ENCODE measurements at regions not wholly inside any gene's neighbourhood (a gene's known extent, or its start where the extent isn't known, plus 50 kb on each side); places are given as distances from the start of the nearest gene placed in this dataset.

GRCh38 chr10:33676606-33677339 is 342.3 kb upstream of the NRP1 start:
- no peak for TF ChIP-seq CTCF (IDR thresholded peaks at IDR 0.05)
- Histone ChIP-seq H3K4me3 (no peak overlapping the region), H3K36me3 (no peaks in the 10 kb centered on the region), H3K4me1 (peaks cover 0 to 8% (median 0%) of the 10 kb centered on the region in 3 donors), H3K27me3 (no peaks in the 10 kb centered on the region), H3K27ac (peak overlapping the region in 1 of 4 donors; percentile 44), H3K9me3 (no peaks in the 10 kb centered on the region)
- DNase-seq = no peak
- 57 to 83% methylated on average over 9 of the region's 9 CpGs for WGBS, 2 donors
- intact Hi-C loops (cut with DNase I) = no loop called here

- H3K27ac ChIP-seq = peak overlapping the region in 2 of 4 donors; percentile 44 to 48
- intact Hi-C loops (cut with DNase I) = no loop called here
- no peaks in the 10 kb centered on the region for H3K27me3 ChIP-seq
- peak overlapping the region in 1 of 4 donors; percentile 40 for H3K4me3 ChIP-seq
- no peaks in the 10 kb centered on the region for H3K36me3 ChIP-seq
- no peaks in the 10 kb centered on the region for H3K9me3 ChIP-seq
- peaks cover 0 to 8% (median 0%) of the 10 kb centered on the region in 3 donors for H3K4me1 ChIP-seq
- DNase-seq = no peak
- 28 to 39% methylated on average over 10 of the region's 10 CpGs for WGBS, 2 donors
- TF ChIP-seq POLR2A (IDR thresholded peaks at IDR 0.05) = no peak
- no peak for TF ChIP-seq CTCF (IDR thresholded peaks at IDR 0.05)
These were observed 340.6 kb upstream of the NRP1 start for GRCh38 chr10:33674986-33675599.

DNA sequence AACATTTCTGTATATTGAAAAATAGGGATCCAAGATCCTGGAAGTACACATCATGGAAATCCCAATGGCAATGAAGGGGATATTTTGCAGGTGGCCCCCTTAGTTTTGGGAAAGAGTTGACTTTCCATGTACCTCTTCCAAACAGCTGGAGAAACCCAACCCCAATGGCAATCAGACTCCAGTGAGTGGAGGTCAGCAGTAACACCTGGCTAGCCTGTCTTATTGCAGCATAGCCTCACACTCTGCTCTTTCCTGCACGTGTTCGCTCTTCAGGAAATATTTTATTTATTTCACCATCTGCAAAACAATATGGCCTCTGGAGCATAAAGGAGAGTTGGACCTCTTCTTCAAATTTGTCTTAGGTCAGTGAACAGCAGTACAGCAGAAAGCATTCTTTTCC is 340.0 kb upstream of the NRP1 start:
- Histone ChIP-seq H3K4me1 (peaks cover 0 to 8% (median 0%) of the 10 kb centered on the region in 3 donors), H3K9me3 (no peaks in the 10 kb centered on the region), H3K27me3 (no peaks in the 10 kb centered on the region), H3K27ac (peak overlapping the region in 1 of 4 donors; percentile 44), H3K36me3 (no peaks in the 10 kb centered on the region), H3K4me3 (no peak overlapping the region)
- intact Hi-C loops (cut with DNase I) = no loop called here
- DNase-seq = no peak
- no peak for TF ChIP-seq CTCF (IDR thresholded peaks at IDR 0.05)
- TF ChIP-seq POLR2A (IDR thresholded peaks at IDR 0.05) = no peak
- 64 to 79% methylated on average over 2 of the region's 2 CpGs for WGBS, 2 donors

DNA sequence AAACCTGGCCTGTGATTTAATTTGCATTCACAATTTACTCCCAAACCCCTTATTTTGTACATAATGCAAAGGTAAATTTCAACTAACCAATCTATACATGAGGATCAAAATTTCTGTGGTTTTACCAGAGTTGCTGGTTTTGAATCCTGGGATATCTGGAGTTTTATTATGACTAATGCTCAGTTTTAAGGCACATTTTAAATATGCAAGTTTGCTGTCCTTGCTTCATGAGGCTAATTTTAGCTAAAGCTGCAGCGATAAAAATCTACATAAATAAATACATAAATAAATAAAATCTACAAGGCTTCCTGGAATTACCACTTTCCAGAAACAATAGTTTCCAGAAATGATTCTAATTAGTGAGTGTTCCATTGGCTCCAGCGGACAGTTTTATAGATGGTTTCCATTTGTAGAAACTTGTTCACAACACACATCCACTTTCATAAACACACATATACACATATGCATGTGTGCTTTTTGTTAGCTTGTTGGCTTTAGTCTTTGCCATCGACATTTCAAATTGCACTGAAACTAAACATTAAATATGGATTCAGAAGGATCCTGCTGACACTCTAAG is 339.5 kb upstream of the NRP1 start:
- WGBS, 2 donors = 73 to 80% methylated on average over 2 to 3 of the region's 3 CpGs
- H3K36me3 ChIP-seq = no peaks in the 10 kb centered on the region
- H3K27me3 ChIP-seq = no peaks in the 10 kb centered on the region
- DNase-seq = no peak
- H3K4me3 ChIP-seq = no peak overlapping the region
- no peaks in the 10 kb centered on the region for H3K9me3 ChIP-seq
- no peak overlapping the region for H3K27ac ChIP-seq
- intact Hi-C loops (cut with DNase I) = no loop called here
- peaks cover 0 to 8% (median 0%) of the 10 kb centered on the region in 3 donors for H3K4me1 ChIP-seq
- no peak for TF ChIP-seq POLR2A (IDR thresholded peaks at IDR 0.05)

GRCh38 chr10:33669904-33670303 is 335.4 kb upstream of the NRP1 start:
- Histone ChIP-seq H3K4me1 (peaks cover 0 to 4% (median 0%) of the 10 kb centered on the region in 3 donors), H3K9me3 (peaks cover 0 to 2% (median 0%) of the 10 kb centered on the region in 3 donors), H3K27ac (no peak overlapping the region), H3K4me3 (no peak overlapping the region), H3K27me3 (no peaks in the 10 kb centered on the region), H3K36me3 (no peaks in the 10 kb centered on the region)
- DNase-seq = no peak
- WGBS, 2 donors = 84 to 91% methylated on average over 5 of the region's 5 CpGs
- TF ChIP-seq CTCF (IDR thresholded peaks at IDR 0.05) (no peak), POLR2A (IDR thresholded peaks at IDR 0.05) (no peak)
- intact Hi-C loops (cut with DNase I) = no loop called here
